MM.1S (cell line): ENCODE measurements at regions not wholly inside any gene's neighbourhood (a gene's known extent, or its start where the extent isn't known, plus 50 kb on each side); places are given as distances from the start of the nearest gene placed in this dataset.
A peak's percentile ranks its signal among the peaks of the same experiment; 100 is the strongest.
"Not testable (repeated sequence)": the region's sequence is repeated elsewhere in the genome, so short reads cannot be mapped to it uniquely, and the experiment has no call there.

ENCODE experiments used
- DNase-seq: peaks from one replicate; pipeline ENCODE4 v3.0.0-alpha.2; 2015
- H2AFZ ChIP-seq: fragments of 300-600 bp; sonication (generic); 2 replicates; pipeline ENCODE4 v1.6.0; 2016; ENCODE audit warnings: antibody characterized with exemption, low read length
- H3F3A ChIP-seq: fragments of 300-600 bp; sonication (generic); 2 replicates; pipeline ENCODE4 v1.6.1; 2016; ENCODE audit warnings: mild to moderate bottlenecking, antibody characterized with exemption, low read length, moderate library complexity, mixed read lengths; ENCODE audit not compliant: insufficient read depth
- H3K27ac ChIP-seq: fragments of 300-600 bp; sonication (generic); 2 replicates; pipeline ENCODE4 v1.5.1; 2016; ENCODE audit warnings: mild to moderate bottlenecking, low read length
- H3K27me3 ChIP-seq: fragments of 300-600 bp; sonication (generic); replicated peaks from 2 replicates; pipeline ENCODE4 v1.6.0; 2016; ENCODE audit warnings: low read length; ENCODE audit not compliant: insufficient read depth
- H3K36me3 ChIP-seq: fragments of 300-600 bp; sonication (generic); replicated peaks from 2 replicates; pipeline ENCODE4 v1.6.1; 2016; ENCODE audit warnings: mild to moderate bottlenecking, low read length, mixed read lengths; ENCODE audit not compliant: insufficient read depth
- H3K4me1 ChIP-seq: fragments of 300-600 bp; sonication (generic); 2 replicates; pipeline ENCODE4 v1.6.1; 2016; ENCODE audit warnings: low read length, mixed read lengths
- H3K4me2 ChIP-seq: fragments of 300-600 bp; sonication (generic); 2 replicates; pipeline ENCODE4 v1.6.0; 2016; ENCODE audit warnings: low read depth, low read length
- H3K4me3 ChIP-seq: fragments of 300-600 bp; sonication (generic); 2 replicates; pipeline ENCODE4 v1.5.1; 2016; ENCODE audit warnings: low read length, mixed read lengths
- H3K79me2 ChIP-seq: fragments of 300-600 bp; sonication (generic); 2 replicates; pipeline ENCODE4 v1.6.1; 2016; ENCODE audit warnings: mixed run types, low read length, mixed read lengths
- H3K9ac ChIP-seq: fragments of 300-600 bp; sonication (generic); 2 replicates; pipeline ENCODE4 v1.6.1; 2016; ENCODE audit warnings: low read length, mixed read lengths
- H3K9me2 ChIP-seq: fragments of 300-600 bp; sonication (generic); replicated peaks from 2 replicates; pipeline ENCODE4 v1.6.1; 2016; ENCODE audit warnings: mild to moderate bottlenecking, low read length, mixed read lengths; ENCODE audit not compliant: insufficient read depth
- H3K9me3 ChIP-seq: fragments of 300-600 bp; sonication (generic); replicated peaks from 2 replicates; pipeline ENCODE4 v1.6.1; 2016; ENCODE audit warnings: mild to moderate bottlenecking, low read length, mixed read lengths; ENCODE audit not compliant: insufficient read depth
- H4K20me1 ChIP-seq: fragments of 300-600 bp; sonication (generic); 2 replicates; pipeline ENCODE4 v1.6.1; 2016; ENCODE audit warnings: mild to moderate bottlenecking, low read length, moderate library complexity, mixed read lengths; ENCODE audit not compliant: insufficient read depth

DNA sequence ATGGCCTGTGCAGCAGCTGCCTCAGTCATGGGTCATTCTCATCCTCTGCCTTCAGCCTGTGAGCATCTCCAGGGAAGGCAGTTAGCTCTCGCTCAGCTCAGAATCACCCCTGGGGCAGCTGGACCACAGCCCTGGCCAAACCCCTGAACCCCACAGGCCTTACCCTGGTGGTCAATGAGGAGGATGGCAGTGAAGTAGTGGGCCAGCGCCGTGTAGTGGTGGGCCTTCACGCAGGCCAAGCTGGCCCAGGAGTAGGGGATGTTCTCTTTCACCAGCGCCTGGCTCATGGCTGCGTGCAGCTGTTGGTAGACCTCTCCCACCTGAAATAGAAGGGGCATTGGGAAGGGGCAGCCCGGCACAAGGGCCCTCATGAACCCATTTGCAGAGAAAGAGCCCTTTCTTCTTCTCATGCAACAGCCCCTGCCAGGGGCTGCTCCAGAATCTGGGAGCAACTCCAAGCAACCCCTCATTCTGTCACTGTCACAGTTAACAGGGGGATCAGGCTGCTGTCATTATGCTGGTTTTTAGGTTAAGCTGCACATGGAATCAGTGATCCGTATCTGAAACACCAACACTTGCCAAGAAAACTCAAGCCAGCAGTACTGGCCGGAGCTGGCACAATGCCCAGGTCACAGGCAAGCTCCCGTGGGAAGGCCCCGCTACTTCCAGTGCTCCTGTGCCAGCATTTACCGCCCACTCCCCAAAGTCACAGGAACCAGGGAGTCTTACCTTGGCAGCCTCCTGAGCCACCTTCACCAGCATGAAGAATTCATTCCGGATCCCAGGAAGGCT is 290.2 kb downstream of the GOLGA6L6 start:
- H3K9ac ChIP-seq, H2AFZ ChIP-seq, H3K27ac ChIP-seq, H3K27me3 ChIP-seq, H3K36me3 ChIP-seq, H3K4me1 ChIP-seq, DNase-seq, H3K79me2 ChIP-seq, H3K4me3 ChIP-seq, H3K4me2 ChIP-seq, H4K20me1 ChIP-seq, H3K9me2 ChIP-seq, H3F3A ChIP-seq, H3K9me3 ChIP-seq: not testable (repeated sequence)

DNA sequence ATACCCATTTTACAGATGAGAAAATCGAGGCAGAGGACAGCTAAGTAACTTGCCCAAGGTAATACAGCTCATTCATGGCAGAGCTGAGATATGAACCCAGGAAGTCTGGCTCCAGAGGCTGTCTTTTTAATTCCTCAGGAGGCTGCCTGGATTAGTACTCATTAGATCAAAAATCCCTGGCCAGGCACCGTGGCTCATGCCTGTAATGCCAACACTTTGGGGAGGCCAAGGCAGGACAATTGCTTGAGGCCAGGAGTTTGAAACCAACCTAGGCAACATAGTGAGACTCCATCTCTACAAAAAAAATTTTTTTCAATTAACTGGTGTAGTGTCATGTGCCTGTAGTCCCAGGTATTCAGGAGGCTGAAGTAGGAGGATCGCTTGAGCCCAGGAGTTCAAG is 291.4 kb downstream of the GOLGA6L6 start:
- not testable (repeated sequence) for H3K4me2 ChIP-seq, H3K4me3 ChIP-seq, H3K9ac ChIP-seq, H3K79me2 ChIP-seq, H3K27me3 ChIP-seq, H3K4me1 ChIP-seq, H4K20me1 ChIP-seq, H2AFZ ChIP-seq, H3K36me3 ChIP-seq, H3K9me2 ChIP-seq, H3K9me3 ChIP-seq, H3F3A ChIP-seq, H3K27ac ChIP-seq, DNase-seq

DNA sequence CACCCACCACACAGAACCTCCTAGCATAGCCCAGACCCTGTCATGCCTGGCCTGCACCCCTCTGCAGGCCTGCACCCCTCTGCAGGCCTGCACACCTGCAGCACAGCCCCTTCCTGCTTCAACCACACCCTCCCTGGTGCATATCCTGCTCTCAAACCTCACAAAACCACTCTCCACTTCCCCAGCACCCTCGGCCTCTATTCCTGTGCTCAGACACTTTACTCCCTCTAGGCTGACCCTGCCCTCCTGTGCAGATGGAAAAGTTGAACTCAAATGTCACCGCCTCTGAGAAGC is 292.0 kb downstream of the GOLGA6L6 start:
- DNase-seq = peak; percentile 38
- H2AFZ ChIP-seq, H3K27me3 ChIP-seq, H3K79me2 ChIP-seq, H3K27ac ChIP-seq, H3K9me2 ChIP-seq, H3K9me3 ChIP-seq, H3K9ac ChIP-seq, H4K20me1 ChIP-seq, H3K4me1 ChIP-seq, H3K4me2 ChIP-seq, H3K36me3 ChIP-seq, H3K4me3 ChIP-seq, H3F3A ChIP-seq: not testable (repeated sequence)

DNA sequence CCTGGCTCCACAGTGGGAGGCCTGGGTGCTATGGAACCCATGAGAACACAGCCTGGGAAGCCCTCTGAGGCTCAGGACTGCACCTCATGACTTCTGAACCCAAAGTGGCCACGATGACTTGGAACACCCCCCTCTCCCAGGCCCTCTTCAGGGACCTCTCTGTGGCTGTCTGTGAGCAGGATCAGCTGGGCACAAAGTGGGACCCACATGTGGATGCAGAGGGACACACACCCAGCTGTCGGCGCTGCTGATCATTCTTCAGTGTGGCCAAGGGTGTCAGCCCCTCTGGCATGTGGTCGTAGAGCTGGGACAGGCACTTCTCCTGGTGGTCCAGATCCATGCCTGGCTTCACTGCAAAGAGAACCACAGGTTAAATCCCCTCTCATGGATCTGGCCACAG is 293.2 kb downstream of the GOLGA6L6 start:
- not testable (repeated sequence) for H3K9ac ChIP-seq, H3K9me3 ChIP-seq, H2AFZ ChIP-seq, H3K9me2 ChIP-seq, H3K27me3 ChIP-seq, H3K4me2 ChIP-seq, H4K20me1 ChIP-seq, H3K36me3 ChIP-seq, DNase-seq, H3K79me2 ChIP-seq, H3F3A ChIP-seq, H3K27ac ChIP-seq, H3K4me3 ChIP-seq, H3K4me1 ChIP-seq

DNA sequence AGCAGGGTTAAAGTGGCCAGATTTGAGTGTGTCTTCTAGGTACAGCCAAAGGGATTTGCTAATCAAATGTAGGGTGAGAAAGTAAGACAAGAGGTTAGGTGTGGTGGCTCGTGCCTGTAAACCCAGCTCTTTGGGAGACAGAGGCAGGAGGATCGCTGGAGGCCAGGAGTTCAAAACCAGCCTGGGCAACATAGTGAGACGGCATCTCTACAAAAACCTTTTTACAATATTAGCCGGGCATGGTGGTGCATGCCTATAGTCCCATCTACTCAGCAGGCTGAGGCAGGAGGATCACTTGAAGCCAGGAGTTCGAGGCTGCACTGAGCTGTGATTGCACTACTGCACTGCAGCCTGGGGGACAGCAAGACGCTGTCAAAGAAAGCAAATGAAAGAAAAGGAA is 294.5 kb downstream of the GOLGA6L6 start:
- not testable (repeated sequence) for DNase-seq, H3K4me2 ChIP-seq, H3K9me3 ChIP-seq, H3K27ac ChIP-seq, H4K20me1 ChIP-seq, H3K79me2 ChIP-seq, H3K36me3 ChIP-seq, H3F3A ChIP-seq, H2AFZ ChIP-seq, H3K9ac ChIP-seq, H3K4me1 ChIP-seq, H3K9me2 ChIP-seq, H3K4me3 ChIP-seq, H3K27me3 ChIP-seq

DNA sequence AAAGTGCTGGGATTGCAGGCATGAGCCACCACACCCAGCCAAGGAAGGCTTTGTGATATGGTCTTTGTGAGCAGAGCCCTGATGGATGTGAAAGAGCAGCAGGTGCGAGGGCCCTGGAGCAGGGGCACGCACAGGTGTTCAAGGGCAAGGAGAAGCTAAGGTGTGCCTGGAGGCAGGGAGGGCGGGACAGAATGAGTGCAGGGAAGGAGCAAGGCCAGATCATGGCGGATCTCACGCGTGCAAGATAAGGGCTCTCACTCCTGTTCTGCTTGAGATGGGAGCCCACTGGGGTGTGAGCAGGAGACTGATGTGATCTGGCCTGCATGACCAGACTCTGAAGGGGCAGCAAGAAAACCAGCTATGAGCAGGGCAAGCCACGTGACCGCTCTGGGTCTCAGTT is 295.0 kb downstream of the GOLGA6L6 start:
- not testable (repeated sequence) for H3K9ac ChIP-seq, H3K9me2 ChIP-seq, H3K4me3 ChIP-seq, H3K79me2 ChIP-seq, H3K9me3 ChIP-seq, H3K4me2 ChIP-seq, H2AFZ ChIP-seq, H3K36me3 ChIP-seq, H3K4me1 ChIP-seq, H4K20me1 ChIP-seq, H3F3A ChIP-seq, H3K27me3 ChIP-seq, DNase-seq, H3K27ac ChIP-seq

DNA sequence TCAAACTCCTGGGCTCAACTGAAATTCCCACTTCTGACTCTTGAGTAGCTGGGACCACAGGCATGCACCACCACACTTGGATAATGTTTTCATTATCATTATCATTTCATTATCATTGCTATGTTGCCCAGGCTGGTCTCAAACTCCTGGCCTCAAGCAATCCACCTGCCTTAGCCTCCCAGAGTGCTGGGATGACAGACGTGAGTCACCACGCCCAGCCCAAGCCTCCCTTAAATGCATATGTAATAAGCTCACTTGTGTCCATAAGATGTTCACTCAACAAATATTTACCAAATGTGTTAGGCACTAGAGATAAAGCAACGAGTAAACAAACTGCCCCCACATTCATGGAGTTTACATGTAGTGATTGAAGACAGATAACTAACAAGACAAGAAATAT is 295.7 kb downstream of the GOLGA6L6 start:
- not testable (repeated sequence) for H3K9me2 ChIP-seq, H3K27ac ChIP-seq, DNase-seq, H3K36me3 ChIP-seq, H3K4me2 ChIP-seq, H2AFZ ChIP-seq, H3K27me3 ChIP-seq, H3K9me3 ChIP-seq, H3F3A ChIP-seq, H3K4me1 ChIP-seq, H4K20me1 ChIP-seq, H3K79me2 ChIP-seq, H3K4me3 ChIP-seq, H3K9ac ChIP-seq

DNA sequence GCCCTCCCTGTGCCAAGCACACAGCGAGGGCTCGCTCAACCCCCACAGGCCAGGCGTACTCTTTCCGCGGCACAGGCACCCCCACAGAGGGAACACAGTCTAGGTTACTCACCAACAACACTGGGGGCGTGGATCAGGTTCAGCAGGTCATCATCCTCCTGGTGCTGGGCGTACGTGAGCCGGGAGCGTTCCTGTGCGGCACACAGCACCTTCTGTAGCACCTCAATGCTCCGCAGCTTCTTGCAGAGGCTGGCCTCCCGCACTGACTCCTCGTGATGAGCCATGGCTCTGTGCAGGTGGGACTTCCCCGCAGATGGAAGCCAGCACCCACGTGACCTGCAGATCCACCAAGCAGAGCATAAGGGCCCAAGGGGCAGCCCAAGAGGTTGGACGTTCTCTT is 296.8 kb downstream of the GOLGA6L6 start:
- not testable (repeated sequence) for H3K9me2 ChIP-seq, H3K36me3 ChIP-seq, H3K4me2 ChIP-seq, H3K4me1 ChIP-seq, DNase-seq, H3K4me3 ChIP-seq, H3K9me3 ChIP-seq, H3F3A ChIP-seq, H3K27me3 ChIP-seq, H3K9ac ChIP-seq, H3K79me2 ChIP-seq, H3K27ac ChIP-seq, H4K20me1 ChIP-seq, H2AFZ ChIP-seq
